ENCODE measurements at regions not wholly inside any gene's neighbourhood (a gene's known extent, or its start where the extent isn't known, plus 50 kb on each side); places are given as distances from the start of the nearest gene placed in this dataset.

GRCh38 chr10:130509881-130510689 lies 373.9 kb downstream of the GLRX3 start:
- TF ChIP-seq CBX8 (IDR thresholded peaks at IDR 0.05) (no peak), CTCF (IDR thresholded peaks at IDR 0.05) (no peak)

Data from A549 (cell line).